NCI-H446 (cell line): ENCODE measurements at regions not wholly inside any gene's neighbourhood (a gene's known extent, or its start where the extent isn't known, plus 50 kb on each side); places are given as distances from the start of the nearest gene placed in this dataset.
"Not testable (repeated sequence)": the region's sequence is repeated elsewhere in the genome, so short reads cannot be mapped to it uniquely, and the experiment has no call there.

Experiments
- DNase-seq, 2 experiments: peaks; one replicate each; lab custom pipeline; 2025; lab: John Stamatoyannopoulos, UW

GRCh38 chr11:22920939-22921565, 60.8 kb upstream of the CCDC179 start:
- DNase-seq, result peak; percentile 22 to 65

GRCh38 chr11:22922672-22923071, 62.4 kb upstream of the CCDC179 start:
- DNase-seq, result no peak

- DNase-seq, result no peak
Measured at GRCh38 chr11:22923561-22923960, 63.3 kb upstream of the CCDC179 start.

GRCh38 chr11:22926341-22926740, 66.1 kb upstream of the CCDC179 start:
- no peak for DNase-seq

GRCh38 chr11:22927793-22928192, 67.5 kb upstream of the CCDC179 start:
- DNase-seq, result no peak

- peak in 1 of 2 experiments; percentile 3 for DNase-seq
Measured at GRCh38 chr11:22928207-22928917, 68.1 kb upstream of the CCDC179 start.

GRCh38 chr11:22930816-22931594, 70.7 kb upstream of the CCDC179 start:
- no peak for DNase-seq

GRCh38 chr11:22938691-22939090, 78.4 kb upstream of the CCDC179 start:
- no peak for DNase-seq

GRCh38 chr11:22941544-22941943, 81.3 kb upstream of the CCDC179 start:
- DNase-seq, result not testable (repeated sequence)

- DNase-seq, result no peak
Measured at GRCh38 chr11:22957786-22958185, 97.5 kb upstream of the CCDC179 start.

- no peak for DNase-seq
Measured at GRCh38 chr11:22974251-22974650, 114.0 kb upstream of the CCDC179 start.

GRCh38 chr11:22976146-22976545, 115.9 kb upstream of the CCDC179 start:
- DNase-seq, result no peak

GRCh38 chr11:22982903-22983302, 122.6 kb upstream of the CCDC179 start:
- DNase-seq, result no peak

- DNase-seq, result no peak
Measured at GRCh38 chr11:22984045-22984444, 123.8 kb upstream of the CCDC179 start.

GRCh38 chr11:22989371-22989770, 129.1 kb upstream of the CCDC179 start:
- DNase-seq, result no peak

GRCh38 chr11:22991196-22991595, 130.9 kb upstream of the CCDC179 start:
- DNase-seq, result no peak

- DNase-seq, result no peak
Measured at GRCh38 chr11:23006730-23007129, 146.5 kb upstream of the CCDC179 start.

- DNase-seq, result no peak
Measured at GRCh38 chr11:23010790-23011335, 150.6 kb upstream of the CCDC179 start.

GRCh38 chr11:23012930-23013329, 152.7 kb upstream of the CCDC179 start:
- no peak for DNase-seq

GRCh38 chr11:23013509-23013908, 153.2 kb upstream of the CCDC179 start:
- DNase-seq, result no peak

GRCh38 chr11:23021287-23021863, 161.1 kb upstream of the CCDC179 start:
- peak in 1 of 2 experiments; percentile 20 for DNase-seq

GRCh38 chr11:23022854-23023253, 162.6 kb upstream of the CCDC179 start:
- DNase-seq, result no peak
